Breast epithelium (tissue), 4 donors: ENCODE measurements at regions not wholly inside any gene's neighbourhood (a gene's known extent, or its start where the extent isn't known, plus 50 kb on each side); places are given as distances from the start of the nearest gene placed in this dataset.

Source experiments
- DNase-seq, 2 donors: peaks; one replicate each; pipeline ENCODE4 v3.0.0-alpha.2; 2019; ENCODE audit warnings: low spot score in 2 of 2
- H3K27ac ChIP-seq, 2 donors: fragments of 200-600 bp; sonication (generic) in 1 of 2; one replicate each; pipeline ENCODE4 v1.5.1; 2016 to 2019; ENCODE audit warnings: mild to moderate bottlenecking in 1 of 2
- H3K27me3 ChIP-seq, 2 donors: fragments of 200-600 bp; sonication (generic) in 1 of 2; one replicate each; pipeline versions ENCODE4 v1.5.1 to v1.6.0; 2017 to 2019; ENCODE audit warnings: control low read depth in 1 of 2, mild to moderate bottlenecking in 1 of 2
- H3K36me3 ChIP-seq: fragments of 200-600 bp; one replicate; pipeline ENCODE4 v1.5.1; 2019
- H3K4me1 ChIP-seq, 2 donors: fragments of 200-600 bp; sonication (generic); one replicate each; pipeline ENCODE4 v1.5.1; 2016 to 2019; ENCODE audit warnings: control low read depth in 1 of 2
- H3K4me3 ChIP-seq, 3 donors: fragments of 200-600 bp; sonication (generic); 1 replicate in 2 of 3; 2 replicates in 1 of 3; pipeline ENCODE4 v1.5.1; 2016 to 2019; ENCODE audit warnings: mild to moderate bottlenecking in 3 of 3, moderate library complexity in 2 of 3
- H3K9me3 ChIP-seq, 2 donors: fragments of 200-600 bp; sonication (generic) in 1 of 2; one replicate each; pipeline ENCODE4 v1.5.1; 2016 to 2019; ENCODE audit warnings: control low read depth in 1 of 2
- CTCF ChIP-seq, 3 donors: fragments of 450-650 bp; IDR thresholded peaks; one replicate each; pipeline ENCODE4 v1.5.1; 2016 to 2017; ENCODE audit warnings: antibody characterized with exemption in 3 of 3, mild to moderate bottlenecking in 3 of 3, moderate library complexity in 3 of 3
- POLR2A ChIP-seq: fragments of 450-650 bp; IDR thresholded peaks from one replicate; pipeline ENCODE4 v1.6.1; 2016; ENCODE audit warnings: antibody characterized with exemption, mild to moderate bottlenecking, moderate library complexity
- POLR2AphosphoS5 ChIP-seq, 3 donors: sonication (generic); formaldehyde crosslinking; IDR thresholded peaks; one replicate each; pipeline ENCODE4 v1.6.1; 2017; ENCODE audit warnings: antibody characterized with exemption in 3 of 3
- intact Hi-C: fragments of 100-400 bp; cut with DNase I; formaldehyde crosslinking; loops from one replicate; pipeline ENCODE4 v1.15.1; 2023; ENCODE audit warnings: low total_unique reads

DNA sequence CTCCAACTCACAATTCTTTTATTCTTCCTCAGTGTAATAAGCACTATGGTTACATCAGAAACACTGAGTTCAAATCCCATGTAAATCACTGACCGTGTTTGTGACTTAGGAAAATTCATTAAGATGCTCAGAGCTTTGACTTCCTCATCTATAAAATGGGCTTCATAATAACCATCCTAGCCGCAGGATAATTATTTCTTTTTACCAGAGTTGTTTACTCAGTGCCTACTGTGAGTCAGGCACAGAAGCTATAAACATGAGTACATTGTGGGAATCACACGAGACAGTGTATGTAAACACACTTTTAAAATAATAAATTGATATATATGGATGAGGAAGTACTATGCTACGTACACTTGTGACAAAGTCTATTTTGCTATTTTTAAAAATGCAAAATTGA, 296.3 kb upstream of the TENM3 start:
- Histone ChIP-seq H3K27me3 (no peaks in the 10 kb centered on the region), H3K9me3 (no peaks in the 10 kb centered on the region), H3K4me1 (no peaks in the 10 kb centered on the region), H3K36me3 (no peaks in the 10 kb centered on the region), H3K27ac (no peak overlapping the region), H3K4me3 (no peak overlapping the region)
- DNase-seq = no peak
- intact Hi-C loops = no loop called here
- TF ChIP-seq POLR2A (no peak), CTCF (IDR thresholded peaks at IDR 0.05) (no peak), POLR2AphosphoS5 (IDR thresholded peaks at IDR 0.05) (no peak)

GRCh38 chr4:181948839-181949382, 294.3 kb upstream of the TENM3 start:
- Histone ChIP-seq H3K4me3 (no peak overlapping the region), H3K4me1 (no peaks in the 10 kb centered on the region), H3K27me3 (no peaks in the 10 kb centered on the region), H3K9me3 (no peaks in the 10 kb centered on the region), H3K36me3 (no peaks in the 10 kb centered on the region), H3K27ac (no peak overlapping the region)
- TF ChIP-seq POLR2A = no peak
- TF ChIP-seq CTCF (IDR thresholded peaks at IDR 0.05) = no peak
- TF ChIP-seq POLR2AphosphoS5 (IDR thresholded peaks at IDR 0.05) = no peak
- intact Hi-C loops = no loop called here
- no peak for DNase-seq

DNA sequence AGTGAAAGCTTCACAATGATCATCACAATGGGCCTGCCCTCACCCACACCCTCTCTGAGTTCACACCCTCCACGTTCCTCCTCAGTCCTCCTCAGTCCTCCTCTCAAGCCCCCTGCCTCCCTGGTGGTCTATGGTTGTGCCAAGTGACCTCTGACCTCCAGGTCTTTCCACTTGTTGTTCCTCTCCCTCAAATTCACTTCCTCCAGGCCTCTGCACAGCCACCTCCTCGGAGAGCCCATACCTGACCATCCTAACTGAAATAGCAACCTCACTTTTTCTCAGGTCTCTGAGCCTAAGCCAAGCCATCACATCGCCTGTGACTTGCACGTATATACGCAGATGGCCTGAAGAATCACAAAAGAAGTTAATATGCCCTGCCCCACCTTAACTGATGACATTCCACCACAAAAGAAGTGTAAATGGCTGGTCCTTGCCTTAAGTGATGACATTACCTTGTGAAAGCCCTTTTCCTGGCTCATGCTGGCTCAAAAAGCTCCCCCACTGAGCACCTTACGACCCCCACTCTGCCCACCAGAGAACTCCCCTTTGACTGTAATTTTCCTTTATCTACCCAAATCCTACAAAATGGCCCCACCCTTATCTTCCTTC, 293.4 kb upstream of the TENM3 start:
- Histone ChIP-seq H3K27me3 (no peaks in the 10 kb centered on the region), H3K9me3 (no peaks in the 10 kb centered on the region), H3K4me1 (no peaks in the 10 kb centered on the region), H3K4me3 (no peak overlapping the region), H3K27ac (no peak overlapping the region), H3K36me3 (no peaks in the 10 kb centered on the region)
- no peak for DNase-seq
- no peak for TF ChIP-seq POLR2A
- TF ChIP-seq CTCF (IDR thresholded peaks at IDR 0.05) = no peak
- no peak for TF ChIP-seq POLR2AphosphoS5 (IDR thresholded peaks at IDR 0.05)
- intact Hi-C loops = no loop called here

GRCh38 chr4:181950372-181951127, 292.7 kb upstream of the TENM3 start:
- no peak for DNase-seq
- H3K4me1 ChIP-seq = no peaks in the 10 kb centered on the region
- H3K36me3 ChIP-seq = no peaks in the 10 kb centered on the region
- TF ChIP-seq POLR2A = no peak
- TF ChIP-seq POLR2AphosphoS5 (IDR thresholded peaks at IDR 0.05) = no peak
- no peak for TF ChIP-seq CTCF (IDR thresholded peaks at IDR 0.05)
- no peak overlapping the region for H3K27ac ChIP-seq
- intact Hi-C loops = no loop called here
- no peak overlapping the region for H3K4me3 ChIP-seq
- H3K27me3 ChIP-seq = no peaks in the 10 kb centered on the region
- H3K9me3 ChIP-seq = no peaks in the 10 kb centered on the region

GRCh38 chr4:181951265-181951664, 291.9 kb upstream of the TENM3 start:
- no peak for TF ChIP-seq POLR2AphosphoS5 (IDR thresholded peaks at IDR 0.05)
- Histone ChIP-seq H3K36me3 (no peaks in the 10 kb centered on the region), H3K27ac (no peak overlapping the region), H3K4me3 (no peak overlapping the region), H3K9me3 (no peaks in the 10 kb centered on the region), H3K27me3 (no peaks in the 10 kb centered on the region), H3K4me1 (no peaks in the 10 kb centered on the region)
- DNase-seq = no peak
- intact Hi-C loops = no loop called here
